HepG2 (cell line): ENCODE measurements at regions not wholly inside any gene's neighbourhood (a gene's known extent, or its start where the extent isn't known, plus 50 kb on each side); places are given as distances from the start of the nearest gene placed in this dataset.
"Not testable (repeated sequence)": the region's sequence is repeated elsewhere in the genome, so short reads cannot be mapped to it uniquely, and the experiment has no call there.

Experiments
- ATAC-seq: fragments of 200-7000 bp; cut with Tn5 transposase; 3 replicates; pipeline ENCODE4 v1.9.1; 2020; ENCODE audit warnings: mild to moderate bottlenecking, moderate library complexity
- BruUV-seq: library from RNA; stranded (reverse); fragments of 400-500 nt; replicated peaks from 2 replicates; lab custom pipeline; 2021; lab: Mats Ljungman, UMichigan
- CTCF ChIA-PET: fragments of 300-600 bp; formaldehyde crosslinking; extraction: SDS; loops from one replicate; lab custom pipeline; 2021; ENCODE audit warnings: low total read pairs, inconsistent platforms, low intra/inter-chr PET ratio; lab: Yijun Ruan, JAX
- POLR2A ChIA-PET: fragments of 350-600 bp; sonication (Branson Sonifier 250); formaldehyde crosslinking; loops from one replicate; lab custom pipeline; 2020; ENCODE audit warnings: antibody characterized with exemption, inconsistent platforms; lab: Yijun Ruan, JAX
- DNase-seq: peaks from one replicate; pipeline ENCODE4 v3.0.0-alpha.2; 2015; ENCODE audit warnings: low spot score
- FAIRE-seq: peaks from 3 replicates; lab custom pipeline; 2011; peaks lifted over from hg19 to GRCh38; lab: Jason Lieb, UNC
- H2AFZ ChIP-seq: one replicate; pipeline ENCODE4 v1.6.1; 2011; ENCODE audit warnings: low read length, inconsistent platforms
- H3K27ac ChIP-seq: fragments of 300-600 bp; 3 replicates; pipeline ENCODE4 v1.8.0; 2011; ENCODE audit warnings: mixed run types, mild to moderate bottlenecking, mixed read lengths, low read length, inconsistent platforms; ENCODE audit not compliant: insufficient read depth; ENCODE audit errors: extremely low read length
- H3K27me3 ChIP-seq, 2 experiments: fragments of 200-600 bp in 1 of 2; 2 replicates in 1 of 2; 3 replicates in 1 of 2; pipeline versions ENCODE4 v1.6.0 to v1.8.0; 2011; ENCODE audit warnings: low read length in 2 of 2, mild to moderate bottlenecking in 2 of 2, moderate library complexity in 2 of 2, inconsistent platforms in 1 of 2; ENCODE audit not compliant: insufficient read depth in 2 of 2, control insufficient read depth in 1 of 2
- H3K36me3 ChIP-seq, 2 experiments: fragments of 200-600 bp in 1 of 2; replicated peaks in 1 of 2; 2 replicates in 1 of 2; 3 replicates in 1 of 2; pipeline versions ENCODE4 v1.5.1 to v1.8.0; 2011; ENCODE audit warnings: low read length in 2 of 2, inconsistent platforms in 1 of 2; ENCODE audit not compliant: insufficient read depth in 2 of 2, control insufficient read depth in 1 of 2
- H3K4me1 ChIP-seq: 2 replicates; pipeline ENCODE4 v1.5.1; 2012; ENCODE audit warnings: low read length, inconsistent platforms; ENCODE audit not compliant: insufficient read depth
- H3K4me2 ChIP-seq: 2 replicates; pipeline ENCODE4 v1.6.0; 2011; ENCODE audit warnings: low read depth, low read length, inconsistent platforms
- H3K4me3 ChIP-seq, 3 experiments: fragments of 200-600 bp in 1 of 3; sonication (generic), shearing (Covaris generic) in 1 of 3; replicated peaks in 1 of 3; 2 replicates each; pipeline ENCODE4 v1.5.1; 2011 to 2016; ENCODE audit warnings: low read length in 3 of 3, inconsistent platforms in 2 of 3, low read depth in 2 of 3, mild to moderate bottlenecking in 2 of 3, control low read depth in 1 of 3, mixed read lengths in 1 of 3; ENCODE audit not compliant: insufficient read depth in 1 of 3
- H3K79me2 ChIP-seq: one replicate; pipeline ENCODE4 v1.6.1; 2011; ENCODE audit warnings: low read length, inconsistent platforms; ENCODE audit not compliant: insufficient read depth
- H3K9ac ChIP-seq: 2 replicates; pipeline ENCODE4 v1.6.0; 2011; ENCODE audit warnings: mild to moderate bottlenecking, low read depth, low read length, inconsistent platforms; ENCODE audit not compliant: insufficient read depth
- H3K9me3 ChIP-seq: 2 replicates; pipeline ENCODE4 v1.5.1; 2012; ENCODE audit warnings: mild to moderate bottlenecking, low read length
- H4K20me1 ChIP-seq: 2 replicates; pipeline ENCODE4 v1.6.0; 2011; ENCODE audit warnings: inconsistent platforms, mild to moderate bottlenecking, low read length, moderate library complexity; ENCODE audit not compliant: insufficient read depth
- AKAP8 ChIP-seq: sonication (generic); formaldehyde crosslinking; IDR thresholded peaks from 2 replicates; pipeline ENCODE4 v1.5.1; 2020; ENCODE audit warnings: mild to moderate bottlenecking, missing genetic modification reagents
- ARNT2 ChIP-seq: sonication (generic); formaldehyde crosslinking; IDR thresholded peaks from 2 replicates; pipeline ENCODE4 v1.8.0; 2022; ENCODE audit warnings: mild to moderate bottlenecking, low read depth, missing genetic modification reagents, moderate library complexity
- CCDC6 ChIP-seq: sonication (generic); formaldehyde crosslinking; IDR thresholded peaks from 2 replicates; pipeline ENCODE4 v1.8.1; 2022; ENCODE audit warnings: mild to moderate bottlenecking, missing genetic modification reagents, moderate library complexity
- GABPA ChIP-seq, 2 experiments: IDR thresholded peaks; 2 replicates each; pipeline ENCODE4 v1.6.1; 2011 to 2016; ENCODE audit warnings: low read depth in 2 of 2, low read length in 1 of 2, missing biosample characterization in 1 of 2, missing genetic modification characterization in 1 of 2
- SYNCRIP ChIP-seq: fragments of 200-400 bp; formaldehyde crosslinking; IDR thresholded peaks from 2 replicates; pipeline ENCODE4 v1.6.1; 2018; ENCODE audit warnings: mild to moderate bottlenecking, low read depth, low read length; ENCODE audit not compliant: insufficient read depth
- ZNF10 ChIP-seq: sonication (generic); formaldehyde crosslinking; IDR thresholded peaks from 2 replicates; pipeline ENCODE4 v1.4.0; 2020; ENCODE audit warnings: mild to moderate bottlenecking, low read depth, missing genetic modification reagents, borderline replicate concordance
- ZNF180 ChIP-seq: sonication (generic); formaldehyde crosslinking; IDR thresholded peaks from 2 replicates; pipeline ENCODE4 v1.4.0; 2020; ENCODE audit warnings: low read depth, missing genetic modification reagents, borderline replicate concordance
- WGBS: methylation state at CpG from one replicate; pipeline ENCODE4 v1.1.6; 2017; ENCODE audit warnings: low lambda C conversion rate; 5-methylcytosine and 5-hydroxymethylcytosine counted together
- in situ Hi-C: cut with HindIII; loops from 2 replicates; pipeline ENCODE4 v1.10.0; 2017; ENCODE audit warnings: low pct_unique_long_range_greater_than_20kb; ENCODE audit not compliant: extremely low pct_ligation_motif_present
- intact Hi-C: fragments of 100-400 bp; cut with micrococcal nuclease; formaldehyde crosslinking; loops from one replicate; pipeline ENCODE4 v1.10.0; 2022; ENCODE audit not compliant: unreplicated experiment
- TF ChIP-seq, protein P1 (sequence below): sonication (generic); formaldehyde crosslinking; IDR thresholded peaks from 2 replicates; pipeline ENCODE4 v1.5.0; 2020; ENCODE audit warnings: mild to moderate bottlenecking, missing genetic modification reagents, borderline replicate concordance

DNA sequence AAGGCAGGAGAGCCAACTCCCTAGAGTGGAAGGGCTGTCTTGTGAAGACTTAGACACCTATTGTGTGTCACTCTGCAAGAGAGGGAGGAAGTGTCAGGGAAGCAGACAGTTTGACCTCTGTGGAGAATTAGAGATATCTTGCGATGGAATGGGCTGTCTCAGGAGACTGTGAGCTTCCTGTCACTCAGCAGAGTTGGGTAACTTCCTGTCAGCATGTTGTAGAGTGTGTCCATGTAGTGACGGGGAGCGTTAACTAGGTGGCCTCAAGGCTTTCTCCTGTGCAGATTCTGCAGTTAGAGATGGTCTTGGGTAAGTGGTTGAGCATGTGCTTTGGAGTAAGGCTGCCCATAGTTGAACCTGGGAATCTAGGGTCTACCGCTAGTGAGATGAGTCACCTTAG is 136.5 kb downstream of the KIF4B start:
- H3K9me3 ChIP-seq: no peaks in the 10 kb centered on the region

DNA sequence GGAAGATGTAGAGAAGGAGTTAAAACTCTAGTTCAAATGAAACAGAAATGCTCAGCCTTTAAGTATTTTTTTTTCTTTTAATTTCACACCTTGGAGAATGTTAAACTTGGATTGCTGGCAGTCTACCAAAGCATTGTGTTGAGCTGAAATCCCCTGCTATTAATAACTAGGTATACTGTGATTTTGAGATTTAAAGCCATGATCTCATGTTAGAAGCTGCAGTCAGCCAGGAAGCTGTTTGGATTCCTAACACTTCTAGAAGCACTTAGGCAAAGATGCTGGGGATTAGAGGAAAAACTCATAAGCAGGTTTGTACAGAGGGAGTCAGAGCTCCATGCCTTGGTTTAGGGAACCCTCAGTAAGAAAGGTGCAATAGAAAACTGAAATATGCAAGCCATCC is 141.4 kb downstream of the KIF4B start:
- CTCF ChIA-PET: no interaction called here
- Histone ChIP-seq H3K79me2 (no peaks in the 10 kb centered on the region), H3K9me3 (no peaks in the 10 kb centered on the region), H3K4me1 (no peaks in the 10 kb centered on the region), H3K27ac (no peak overlapping the region), H2AFZ (no peak overlapping the region), H3K27me3 (no peaks in the 10 kb centered on the region), H3K4me3 (no peak overlapping the region), H3K36me3 (no peaks in the 10 kb centered on the region), H3K9ac (no peak overlapping the region), H4K20me1 (no peaks in the 10 kb centered on the region), H3K4me2 (no peak overlapping the region)
- POLR2A ChIA-PET: no interaction called here
- DNase-seq (no peak), FAIRE-seq (no peak), ATAC-seq (no peak)
- TF ChIP-seq ARNT2 (CRISPR knock-in tag) (no peak), ZNF10 (CRISPR knock-in tag) (no peak), CCDC6 (CRISPR knock-in tag) (no peak), AKAP8 (CRISPR knock-in tag) (no peak), SYNCRIP (no peak)
- TF ChIP-seq, protein P1, sequence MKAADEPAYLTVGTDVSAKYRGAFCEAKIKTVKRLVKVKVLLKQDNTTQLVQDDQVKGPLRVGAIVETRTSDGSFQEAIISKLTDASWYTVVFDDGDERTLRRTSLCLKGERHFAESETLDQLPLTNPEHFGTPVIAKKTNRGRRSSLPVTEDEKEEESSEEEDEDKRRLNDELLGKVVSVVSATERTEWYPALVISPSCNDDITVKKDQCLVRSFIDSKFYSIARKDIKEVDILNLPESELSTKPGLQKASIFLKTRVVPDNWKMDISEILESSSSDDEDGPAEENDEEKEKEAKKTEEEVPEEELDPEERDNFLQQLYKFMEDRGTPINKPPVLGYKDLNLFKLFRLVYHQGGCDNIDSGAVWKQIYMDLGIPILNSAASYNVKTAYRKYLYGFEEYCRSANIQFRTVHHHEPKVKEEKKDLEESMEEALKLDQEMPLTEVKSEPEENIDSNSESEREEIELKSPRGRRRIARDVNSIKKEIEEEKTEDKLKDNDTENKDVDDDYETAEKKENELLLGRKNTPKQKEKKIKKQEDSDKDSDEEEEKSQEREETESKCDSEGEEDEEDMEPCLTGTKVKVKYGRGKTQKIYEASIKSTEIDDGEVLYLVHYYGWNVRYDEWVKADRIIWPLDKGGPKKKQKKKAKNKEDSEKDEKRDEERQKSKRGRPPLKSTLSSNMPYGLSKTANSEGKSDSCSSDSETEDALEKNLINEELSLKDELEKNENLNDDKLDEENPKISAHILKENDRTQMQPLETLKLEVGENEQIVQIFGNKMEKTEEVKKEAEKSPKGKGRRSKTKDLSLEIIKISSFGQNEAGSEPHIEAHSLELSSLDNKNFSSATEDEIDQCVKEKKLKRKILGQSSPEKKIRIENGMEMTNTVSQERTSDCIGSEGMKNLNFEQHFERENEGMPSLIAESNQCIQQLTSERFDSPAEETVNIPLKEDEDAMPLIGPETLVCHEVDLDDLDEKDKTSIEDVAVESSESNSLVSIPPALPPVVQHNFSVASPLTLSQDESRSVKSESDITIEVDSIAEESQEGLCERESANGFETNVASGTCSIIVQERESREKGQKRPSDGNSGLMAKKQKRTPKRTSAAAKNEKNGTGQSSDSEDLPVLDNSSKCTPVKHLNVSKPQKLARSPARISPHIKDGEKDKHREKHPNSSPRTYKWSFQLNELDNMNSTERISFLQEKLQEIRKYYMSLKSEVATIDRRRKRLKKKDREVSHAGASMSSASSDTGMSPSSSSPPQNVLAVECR (CRISPR knock-in tag): no peak
- no TSS peak for BruUV-seq
- intact Hi-C loops (no loop called here), in situ Hi-C loops (no loop called here)

More for the DNA sequence above, 136.5 kb downstream of the KIF4B start:
- no peak for TF ChIP-seq ZNF180 (CRISPR knock-in tag)
- no peak for TF ChIP-seq GABPA (IDR thresholded peaks at IDR 0.05; ENCODE audit: low read depth, low read length)
- peak; percentile 13; the same call in 1 of the 2 replicates for TF ChIP-seq GABPA (CRISPR knock-in tag; IDR thresholded peaks at IDR 0.05; ENCODE audit: low read depth)
- no peak overlapping the region for H3K9ac ChIP-seq
- H4K20me1 ChIP-seq: no peaks in the 10 kb centered on the region
- H2AFZ ChIP-seq: no peak overlapping the region
- POLR2A ChIA-PET: no interaction called here
- intact Hi-C loops: no loop called here
- CTCF ChIA-PET: no interaction called here
- ATAC-seq (no peak), DNase-seq (no peak), FAIRE-seq (no peak)
- H3K4me3 ChIP-seq: no peak overlapping the region
- BruUV-seq: no TSS peak
- no peaks in the 10 kb centered on the region for H3K79me2 ChIP-seq
- 15% methylated on average over 4 of the region's 4 CpGs for WGBS
- no peak overlapping the region for H3K4me2 ChIP-seq
- in situ Hi-C loops: no loop called here
- H3K27ac ChIP-seq: no peak overlapping the region
- H3K36me3 ChIP-seq: no peaks in the 10 kb centered on the region
- H3K27me3 ChIP-seq: no peaks in the 10 kb centered on the region
- H3K4me1 ChIP-seq: no peaks in the 10 kb centered on the region

DNA sequence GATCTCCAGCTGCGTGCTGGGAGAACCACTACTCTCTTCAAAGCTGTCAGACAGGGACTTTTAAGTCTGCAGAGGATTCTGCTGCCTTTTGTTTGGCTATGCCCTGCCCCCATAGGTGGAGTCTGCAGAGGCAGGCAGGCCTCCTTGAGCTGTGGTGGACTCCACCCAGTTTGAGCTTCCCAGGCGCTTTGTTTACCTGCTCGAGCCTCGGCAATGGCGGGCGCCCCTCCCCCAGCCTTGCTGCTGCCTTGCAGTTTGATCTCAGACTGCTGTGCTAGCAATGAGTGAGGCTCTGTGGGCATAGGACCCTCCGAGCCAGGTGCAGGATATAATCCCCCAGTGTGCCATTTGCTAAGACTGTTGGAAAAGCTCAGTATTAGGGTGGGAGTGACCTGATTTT is 149.5 kb downstream of the KIF4B start:
- H3K4me3 ChIP-seq, BruUV-seq, H3K9me3 ChIP-seq, H3K79me2 ChIP-seq, H3K27ac ChIP-seq, H3K9ac ChIP-seq, H3K27me3 ChIP-seq, CTCF ChIA-PET, ATAC-seq, H3K36me3 ChIP-seq, H4K20me1 ChIP-seq, in situ Hi-C loops, H2AFZ ChIP-seq, intact Hi-C loops, H3K4me2 ChIP-seq, DNase-seq, FAIRE-seq, H3K4me1 ChIP-seq, POLR2A ChIA-PET: not testable (repeated sequence)
- no CpG with 5 or more reads among the region's 7 CpGs for WGBS
